WTC11 (cell line): ENCODE measurements at regions not wholly inside any gene's neighbourhood (a gene's known extent, or its start where the extent isn't known, plus 50 kb on each side); places are given as distances from the start of the nearest gene placed in this dataset.

Experiments used
- CBFB ChIP-seq: sonication (generic); formaldehyde crosslinking; IDR thresholded peaks from 2 replicates; pipeline ENCODE4 v1.8.1; 2022; ENCODE audit warnings: mild to moderate bottlenecking, low read depth, missing genetic modification reagents
- ELF4 ChIP-seq: sonication (generic); formaldehyde crosslinking; IDR thresholded peaks from 2 replicates; pipeline ENCODE4 v1.8.1; 2022; ENCODE audit warnings: low read depth, mild to moderate bottlenecking, moderate library complexity, missing genetic modification reagents
- EMX1 ChIP-seq: fragments of 250-450 bp; sonication (Bioruptor Pico); IDR thresholded peaks from 2 replicates; pipeline ENCODE4 v1.8.0; 2021; ENCODE audit warnings: mild to moderate bottlenecking
- ETV6 ChIP-seq: sonication (generic); formaldehyde crosslinking; IDR thresholded peaks from 2 replicates; pipeline ENCODE4 v1.8.1; 2022; ENCODE audit warnings: mild to moderate bottlenecking, missing genetic modification reagents
- FOXP1 ChIP-seq: sonication (generic); formaldehyde crosslinking; IDR thresholded peaks from 2 replicates; pipeline ENCODE4 v1.8.0; 2022; ENCODE audit warnings: missing genetic modification reagents, mild to moderate bottlenecking, moderate library complexity, borderline replicate concordance
- GTF2I ChIP-seq: fragments of 250-450 bp; sonication (Bioruptor Pico); conservative IDR thresholded peaks from 2 replicates; pipeline ENCODE4 v1.4.0; 2021; ENCODE audit warnings: mild to moderate bottlenecking
- JUN ChIP-seq: sonication (generic); formaldehyde crosslinking; IDR thresholded peaks from 2 replicates; pipeline ENCODE4 v1.8.0; 2023; ENCODE audit warnings: mild to moderate bottlenecking, missing genetic modification reagents
- NFATC4 ChIP-seq: fragments of 250-450 bp; sonication (Bioruptor Pico); IDR thresholded peaks from 2 replicates; pipeline ENCODE4 v1.9.0; 2021; ENCODE audit warnings: mild to moderate bottlenecking
- OVOL2 ChIP-seq: fragments of 250-450 bp; sonication (Bioruptor Pico); IDR thresholded peaks from 2 replicates; pipeline ENCODE4 v1.9.0; 2021; ENCODE audit warnings: mild to moderate bottlenecking, borderline replicate concordance
- RORB ChIP-seq: fragments of 250-450 bp; sonication (Bioruptor Pico); IDR thresholded peaks from 2 replicates; pipeline ENCODE4 v1.9.0; 2021; ENCODE audit warnings: mild to moderate bottlenecking
- SOX15 ChIP-seq: fragments of 250-450 bp; sonication (Bioruptor Pico); IDR thresholded peaks from 2 replicates; pipeline ENCODE4 v1.9.0; 2021; ENCODE audit warnings: mild to moderate bottlenecking
- TEAD1 ChIP-seq: sonication (generic); formaldehyde crosslinking; IDR thresholded peaks from 2 replicates; pipeline ENCODE4 v1.8.0; 2022; ENCODE audit warnings: mild to moderate bottlenecking, missing genetic modification reagents
- ZNF232 ChIP-seq: sonication (generic); formaldehyde crosslinking; IDR thresholded peaks from 2 replicates; pipeline ENCODE4 v1.8.0; 2022; ENCODE audit warnings: mild to moderate bottlenecking, missing genetic modification reagents
- ZNF423 ChIP-seq: fragments of 250-450 bp; sonication (Bioruptor Pico); IDR thresholded peaks from 2 replicates; pipeline ENCODE4 v2.1.2; 2022; ENCODE audit warnings: mild to moderate bottlenecking, moderate library complexity
- ZNF532 ChIP-seq: fragments of 250-450 bp; sonication (Bioruptor Pico); IDR thresholded peaks from 2 replicates; pipeline ENCODE4 v1.9.0; 2021; ENCODE audit warnings: mild to moderate bottlenecking, borderline replicate concordance
- TF ChIP-seq, protein P1 (sequence below): fragments of 250-450 bp; sonication (Bioruptor Pico); IDR thresholded peaks from 2 replicates; pipeline ENCODE4 v2.1.2; 2022; ENCODE audit warnings: mild to moderate bottlenecking, moderate library complexity
- TF ChIP-seq, protein P2 (sequence below): sonication (generic); formaldehyde crosslinking; IDR thresholded peaks from 2 replicates; pipeline ENCODE4 v1.8.0; 2023; ENCODE audit warnings: missing genetic modification reagents, mild to moderate bottlenecking, borderline replicate concordance
- TF ChIP-seq, protein P3 (sequence below): sonication (generic); formaldehyde crosslinking; IDR thresholded peaks from 2 replicates; pipeline ENCODE4 v1.8.1; 2022; ENCODE audit warnings: missing genetic modification reagents, borderline replicate concordance
- TF ChIP-seq, protein P4 (sequence below): fragments of 250-450 bp; sonication (Bioruptor Pico); IDR thresholded peaks from 2 replicates; pipeline ENCODE4 v1.8.0; 2021; ENCODE audit warnings: mild to moderate bottlenecking
- TF ChIP-seq, protein P5 (sequence below): sonication (generic); formaldehyde crosslinking; conservative IDR thresholded peaks from 2 replicates; pipeline ENCODE4 v1.8.1; 2022; ENCODE audit warnings: mild to moderate bottlenecking, missing genetic modification reagents
- TF ChIP-seq, protein P6 (sequence below): sonication (generic); formaldehyde crosslinking; IDR thresholded peaks from 2 replicates; pipeline ENCODE4 v1.8.1; 2022; ENCODE audit warnings: low read depth, missing genetic modification reagents, borderline replicate concordance
- TF ChIP-seq, protein P7 (sequence below): sonication (generic); formaldehyde crosslinking; IDR thresholded peaks from 2 replicates; pipeline ENCODE4 v1.8.0; 2022; ENCODE audit warnings: mild to moderate bottlenecking, missing genetic modification reagents
- TF ChIP-seq, protein P8 (sequence below): sonication (generic); formaldehyde crosslinking; IDR thresholded peaks from 2 replicates; pipeline ENCODE4 v1.8.0; 2022; ENCODE audit warnings: mild to moderate bottlenecking, missing genetic modification reagents

DNA sequence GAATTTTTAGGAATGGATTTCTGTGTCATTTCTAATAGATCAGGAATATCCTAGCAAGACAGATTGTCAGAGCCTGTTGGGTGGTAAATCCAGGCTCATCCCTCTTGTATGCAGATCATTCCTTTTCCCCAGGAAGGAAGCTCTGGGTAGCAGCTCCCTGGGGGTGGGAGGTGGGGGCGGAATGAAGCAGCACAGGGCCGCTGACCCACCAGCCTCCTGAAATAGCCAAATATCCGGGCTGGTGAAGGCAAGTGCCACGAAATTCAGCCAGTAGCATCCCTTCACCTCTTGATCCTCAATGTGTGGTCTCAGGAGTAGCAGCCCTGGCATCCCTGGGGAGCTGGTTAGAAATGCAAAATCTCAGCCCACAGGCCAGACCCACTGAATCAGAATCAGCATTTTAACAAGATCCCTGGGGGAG is 256.9 kb downstream of the LRFN2 start (continued):
- TF ChIP-seq FOXP1 (CRISPR knock-in tag): no peak
- TF ChIP-seq, protein P1, sequence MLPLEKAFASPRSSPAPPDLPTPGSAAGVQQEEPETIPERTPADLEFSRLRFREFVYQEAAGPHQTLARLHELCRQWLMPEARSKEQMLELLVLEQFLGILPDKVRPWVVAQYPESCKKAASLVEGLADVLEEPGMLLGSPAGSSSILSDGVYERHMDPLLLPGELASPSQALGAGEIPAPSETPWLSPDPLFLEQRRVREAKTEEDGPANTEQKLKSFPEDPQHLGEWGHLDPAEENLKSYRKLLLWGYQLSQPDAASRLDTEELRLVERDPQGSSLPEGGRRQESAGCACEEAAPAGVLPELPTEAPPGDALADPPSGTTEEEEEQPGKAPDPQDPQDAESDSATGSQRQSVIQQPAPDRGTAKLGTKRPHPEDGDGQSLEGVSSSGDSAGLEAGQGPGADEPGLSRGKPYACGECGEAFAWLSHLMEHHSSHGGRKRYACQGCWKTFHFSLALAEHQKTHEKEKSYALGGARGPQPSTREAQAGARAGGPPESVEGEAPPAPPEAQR (CRISPR knock-in tag): no peak
- no peak for TF ChIP-seq CBFB (CRISPR knock-in tag)
- peak; percentile 88 for TF ChIP-seq ZNF423 (CRISPR knock-in tag)
- TF ChIP-seq OVOL2 (CRISPR knock-in tag): no peak
- TF ChIP-seq, protein P2, sequence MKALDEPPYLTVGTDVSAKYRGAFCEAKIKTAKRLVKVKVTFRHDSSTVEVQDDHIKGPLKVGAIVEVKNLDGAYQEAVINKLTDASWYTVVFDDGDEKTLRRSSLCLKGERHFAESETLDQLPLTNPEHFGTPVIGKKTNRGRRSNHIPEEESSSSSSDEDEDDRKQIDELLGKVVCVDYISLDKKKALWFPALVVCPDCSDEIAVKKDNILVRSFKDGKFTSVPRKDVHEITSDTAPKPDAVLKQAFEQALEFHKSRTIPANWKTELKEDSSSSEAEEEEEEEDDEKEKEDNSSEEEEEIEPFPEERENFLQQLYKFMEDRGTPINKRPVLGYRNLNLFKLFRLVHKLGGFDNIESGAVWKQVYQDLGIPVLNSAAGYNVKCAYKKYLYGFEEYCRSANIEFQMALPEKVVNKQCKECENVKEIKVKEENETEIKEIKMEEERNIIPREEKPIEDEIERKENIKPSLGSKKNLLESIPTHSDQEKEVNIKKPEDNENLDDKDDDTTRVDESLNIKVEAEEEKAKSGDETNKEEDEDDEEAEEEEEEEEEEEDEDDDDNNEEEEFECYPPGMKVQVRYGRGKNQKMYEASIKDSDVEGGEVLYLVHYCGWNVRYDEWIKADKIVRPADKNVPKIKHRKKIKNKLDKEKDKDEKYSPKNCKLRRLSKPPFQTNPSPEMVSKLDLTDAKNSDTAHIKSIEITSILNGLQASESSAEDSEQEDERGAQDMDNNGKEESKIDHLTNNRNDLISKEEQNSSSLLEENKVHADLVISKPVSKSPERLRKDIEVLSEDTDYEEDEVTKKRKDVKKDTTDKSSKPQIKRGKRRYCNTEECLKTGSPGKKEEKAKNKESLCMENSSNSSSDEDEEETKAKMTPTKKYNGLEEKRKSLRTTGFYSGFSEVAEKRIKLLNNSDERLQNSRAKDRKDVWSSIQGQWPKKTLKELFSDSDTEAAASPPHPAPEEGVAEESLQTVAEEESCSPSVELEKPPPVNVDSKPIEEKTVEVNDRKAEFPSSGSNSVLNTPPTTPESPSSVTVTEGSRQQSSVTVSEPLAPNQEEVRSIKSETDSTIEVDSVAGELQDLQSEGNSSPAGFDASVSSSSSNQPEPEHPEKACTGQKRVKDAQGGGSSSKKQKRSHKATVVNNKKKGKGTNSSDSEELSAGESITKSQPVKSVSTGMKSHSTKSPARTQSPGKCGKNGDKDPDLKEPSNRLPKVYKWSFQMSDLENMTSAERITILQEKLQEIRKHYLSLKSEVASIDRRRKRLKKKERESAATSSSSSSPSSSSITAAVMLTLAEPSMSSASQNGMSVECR (CRISPR knock-in tag): peak; percentile 48; the same call in 1 of the 2 replicates
- no peak for TF ChIP-seq JUN (CRISPR knock-in tag)
- TF ChIP-seq ETV6 (CRISPR knock-in tag): peak; percentile 92
- TF ChIP-seq, protein P3, sequence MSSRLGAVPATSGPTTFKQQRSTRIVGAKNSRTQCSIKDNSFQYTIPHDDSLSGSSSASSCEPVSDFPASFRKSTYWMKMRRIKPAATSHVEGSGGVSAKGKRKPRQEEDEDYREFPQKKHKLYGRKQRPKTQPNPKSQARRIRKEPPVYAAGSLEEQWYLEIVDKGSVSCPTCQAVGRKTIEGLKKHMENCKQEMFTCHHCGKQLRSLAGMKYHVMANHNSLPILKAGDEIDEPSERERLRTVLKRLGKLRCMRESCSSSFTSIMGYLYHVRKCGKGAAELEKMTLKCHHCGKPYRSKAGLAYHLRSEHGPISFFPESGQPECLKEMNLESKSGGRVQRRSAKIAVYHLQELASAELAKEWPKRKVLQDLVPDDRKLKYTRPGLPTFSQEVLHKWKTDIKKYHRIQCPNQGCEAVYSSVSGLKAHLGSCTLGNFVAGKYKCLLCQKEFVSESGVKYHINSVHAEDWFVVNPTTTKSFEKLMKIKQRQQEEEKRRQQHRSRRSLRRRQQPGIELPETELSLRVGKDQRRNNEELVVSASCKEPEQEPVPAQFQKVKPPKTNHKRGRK: no peak
- TF ChIP-seq SOX15 (CRISPR knock-in tag): no peak
- TF ChIP-seq, protein P4, sequence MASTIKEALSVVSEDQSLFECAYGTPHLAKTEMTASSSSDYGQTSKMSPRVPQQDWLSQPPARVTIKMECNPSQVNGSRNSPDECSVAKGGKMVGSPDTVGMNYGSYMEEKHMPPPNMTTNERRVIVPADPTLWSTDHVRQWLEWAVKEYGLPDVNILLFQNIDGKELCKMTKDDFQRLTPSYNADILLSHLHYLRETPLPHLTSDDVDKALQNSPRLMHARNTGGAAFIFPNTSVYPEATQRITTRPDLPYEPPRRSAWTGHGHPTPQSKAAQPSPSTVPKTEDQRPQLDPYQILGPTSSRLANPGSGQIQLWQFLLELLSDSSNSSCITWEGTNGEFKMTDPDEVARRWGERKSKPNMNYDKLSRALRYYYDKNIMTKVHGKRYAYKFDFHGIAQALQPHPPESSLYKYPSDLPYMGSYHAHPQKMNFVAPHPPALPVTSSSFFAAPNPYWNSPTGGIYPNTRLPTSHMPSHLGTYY (CRISPR knock-in tag): no peak
- no peak for TF ChIP-seq ELF4 (CRISPR knock-in tag)
- TF ChIP-seq RORB: no peak
- no peak for TF ChIP-seq ZNF532 (CRISPR knock-in tag)
- TF ChIP-seq NFATC4 (CRISPR knock-in tag): no peak
- TF ChIP-seq TEAD1 (CRISPR knock-in tag): peak; percentile 89; the same call in 1 of the 2 replicates
- TF ChIP-seq EMX1 (CRISPR knock-in tag): no peak
- no peak; the same call in 1 of the 2 replicates for TF ChIP-seq ZNF232 (CRISPR knock-in tag)
- no peak for TF ChIP-seq GTF2I (CRISPR knock-in tag)
- TF ChIP-seq, protein P5, sequence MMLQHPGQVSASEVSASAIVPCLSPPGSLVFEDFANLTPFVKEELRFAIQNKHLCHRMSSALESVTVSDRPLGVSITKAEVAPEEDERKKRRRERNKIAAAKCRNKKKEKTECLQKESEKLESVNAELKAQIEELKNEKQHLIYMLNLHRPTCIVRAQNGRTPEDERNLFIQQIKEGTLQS (CRISPR knock-in tag): no peak
- TF ChIP-seq, protein P6, sequence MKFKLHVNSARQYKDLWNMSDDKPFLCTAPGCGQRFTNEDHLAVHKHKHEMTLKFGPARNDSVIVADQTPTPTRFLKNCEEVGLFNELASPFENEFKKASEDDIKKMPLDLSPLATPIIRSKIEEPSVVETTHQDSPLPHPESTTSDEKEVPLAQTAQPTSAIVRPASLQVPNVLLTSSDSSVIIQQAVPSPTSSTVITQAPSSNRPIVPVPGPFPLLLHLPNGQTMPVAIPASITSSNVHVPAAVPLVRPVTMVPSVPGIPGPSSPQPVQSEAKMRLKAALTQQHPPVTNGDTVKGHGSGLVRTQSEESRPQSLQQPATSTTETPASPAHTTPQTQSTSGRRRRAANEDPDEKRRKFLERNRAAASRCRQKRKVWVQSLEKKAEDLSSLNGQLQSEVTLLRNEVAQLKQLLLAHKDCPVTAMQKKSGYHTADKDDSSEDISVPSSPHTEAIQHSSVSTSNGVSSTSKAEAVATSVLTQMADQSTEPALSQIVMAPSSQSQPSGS: no peak
- TF ChIP-seq, protein P7, sequence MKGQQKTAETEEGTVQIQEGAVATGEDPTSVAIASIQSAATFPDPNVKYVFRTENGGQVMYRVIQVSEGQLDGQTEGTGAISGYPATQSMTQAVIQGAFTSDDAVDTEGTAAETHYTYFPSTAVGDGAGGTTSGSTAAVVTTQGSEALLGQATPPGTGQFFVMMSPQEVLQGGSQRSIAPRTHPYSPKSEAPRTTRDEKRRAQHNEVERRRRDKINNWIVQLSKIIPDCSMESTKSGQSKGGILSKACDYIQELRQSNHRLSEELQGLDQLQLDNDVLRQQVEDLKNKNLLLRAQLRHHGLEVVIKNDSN (CRISPR knock-in tag): no peak
- TF ChIP-seq, protein P8, sequence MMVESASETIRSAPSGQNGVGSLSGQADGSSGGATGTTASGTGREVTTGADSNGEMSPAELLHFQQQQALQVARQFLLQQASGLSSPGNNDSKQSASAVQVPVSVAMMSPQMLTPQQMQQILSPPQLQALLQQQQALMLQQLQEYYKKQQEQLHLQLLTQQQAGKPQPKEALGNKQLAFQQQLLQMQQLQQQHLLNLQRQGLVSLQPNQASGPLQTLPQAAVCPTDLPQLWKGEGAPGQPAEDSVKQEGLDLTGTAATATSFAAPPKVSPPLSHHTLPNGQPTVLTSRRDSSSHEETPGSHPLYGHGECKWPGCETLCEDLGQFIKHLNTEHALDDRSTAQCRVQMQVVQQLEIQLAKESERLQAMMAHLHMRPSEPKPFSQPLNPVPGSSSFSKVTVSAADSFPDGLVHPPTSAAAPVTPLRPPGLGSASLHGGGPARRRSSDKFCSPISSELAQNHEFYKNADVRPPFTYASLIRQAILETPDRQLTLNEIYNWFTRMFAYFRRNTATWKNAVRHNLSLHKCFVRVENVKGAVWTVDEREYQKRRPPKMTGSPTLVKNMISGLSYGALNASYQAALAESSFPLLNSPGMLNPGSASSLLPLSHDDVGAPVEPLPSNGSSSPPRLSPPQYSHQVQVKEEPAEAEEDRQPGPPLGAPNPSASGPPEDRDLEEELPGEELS (CRISPR knock-in tag): peak; percentile 46; the same call in 1 of the 2 replicates
